Endothelial cell of umbilical vein (primary cell): ENCODE measurements at regions not wholly inside any gene's neighbourhood (a gene's known extent, or its start where the extent isn't known, plus 50 kb on each side); places are given as distances from the start of the nearest gene placed in this dataset.

Experiments used
- BruUV-seq: library from RNA; stranded (reverse); fragments of 400-500 nt; replicated peaks from 2 replicates; lab custom pipeline; 2021; lab: Mats Ljungman, UMichigan
- CTCF ChIA-PET: fragments of 300-600, 350-600 bp; sonication (Branson Sonifier 250); formaldehyde crosslinking; loops from one replicate; lab custom pipeline; 2021; ENCODE audit warnings: antibody characterized with exemption, inconsistent platforms; lab: Charles Lee
- POLR2A ChIA-PET: fragments of 300-600, 350-600 bp; sonication (Branson Sonifier 250); formaldehyde crosslinking; loops from one replicate; lab custom pipeline; 2021; ENCODE audit warnings: antibody characterized with exemption, inconsistent platforms; lab: Charles Lee
- DNase-seq: peaks from one replicate; pipeline ENCODE4 v3.0.0-alpha.2; 2011; ENCODE audit warnings: low read depth, low spot score
- FAIRE-seq: peaks from 2 replicates; lab custom pipeline; 2011; peaks lifted over from hg19 to GRCh38; lab: Jason Lieb, UNC
- H2AFZ ChIP-seq: 2 replicates; pipeline ENCODE4 v1.6.0; 2012; ENCODE audit warnings: low read depth, low read length, control low read depth, inconsistent platforms
- H3K27ac ChIP-seq: 2 replicates; pipeline ENCODE4 v1.5.1; 2011; ENCODE audit warnings: low read depth, mild to moderate bottlenecking, control low read depth, low read length, moderate library complexity; ENCODE audit not compliant: insufficient read depth
- H3K27me3 ChIP-seq, 2 experiments: 2 replicates each; pipeline versions ENCODE4 v1.6.0 to v1.6.1; 2011; ENCODE audit warnings: low read length in 2 of 2, mixed read lengths in 1 of 2; ENCODE audit not compliant: control insufficient read depth in 2 of 2, insufficient read depth in 2 of 2
- H3K36me3 ChIP-seq, 2 experiments: 2 replicates in 1 of 2; 3 replicates in 1 of 2; pipeline ENCODE4 v1.5.1; 2011; ENCODE audit warnings: low read length in 2 of 2, mild to moderate bottlenecking in 1 of 2, moderate library complexity in 1 of 2; ENCODE audit not compliant: control insufficient read depth in 2 of 2, insufficient read depth in 2 of 2; ENCODE audit errors: extremely low read depth in 1 of 2
- H3K4me1 ChIP-seq: 3 replicates; pipeline ENCODE4 v1.5.1; 2011; ENCODE audit warnings: mild to moderate bottlenecking, low read length; ENCODE audit not compliant: control insufficient read depth, insufficient read depth; ENCODE audit errors: extremely low read depth
- H3K4me2 ChIP-seq: 2 replicates; pipeline ENCODE4 v1.6.1; 2011; ENCODE audit warnings: low read length, control low read depth, mixed read lengths; ENCODE audit not compliant: insufficient read depth
- H3K4me3 ChIP-seq, 3 experiments: fragments of 200-600 bp in 1 of 3; sonication (generic), shearing (Covaris generic) in 1 of 3; replicated peaks in 1 of 3; 2 replicates each; pipeline ENCODE4 v1.5.1; 2011 to 2016; ENCODE audit warnings: control low read depth in 3 of 3, low read length in 3 of 3, mild to moderate bottlenecking in 2 of 3, inconsistent platforms in 1 of 3, low read depth in 1 of 3, moderate library complexity in 1 of 3; ENCODE audit not compliant: insufficient read depth in 1 of 3
- H3K79me2 ChIP-seq: 2 replicates; pipeline ENCODE4 v1.6.0; 2012; ENCODE audit warnings: low read length, inconsistent platforms; ENCODE audit not compliant: control insufficient read depth, insufficient read depth
- H3K9ac ChIP-seq: replicated peaks from 2 replicates; pipeline ENCODE3; 2011; ENCODE audit warnings: low read length, control low read depth; ENCODE audit not compliant: insufficient read depth; ENCODE audit errors: extremely low read depth
- H3K9me1 ChIP-seq: replicated peaks from 3 replicates; pipeline ENCODE4 v1.6.0; 2011; ENCODE audit warnings: mild to moderate bottlenecking, low read length; ENCODE audit not compliant: control insufficient read depth, insufficient read depth; ENCODE audit errors: extremely low read depth
- H3K9me3 ChIP-seq: replicated peaks from 2 replicates; pipeline ENCODE4 v1.5.1; 2012; ENCODE audit warnings: low read length, inconsistent platforms; ENCODE audit not compliant: control insufficient read depth, insufficient read depth
- H4K20me1 ChIP-seq: replicated peaks from 2 replicates; pipeline ENCODE3; 2011; ENCODE audit warnings: mild to moderate bottlenecking, low read length; ENCODE audit not compliant: control insufficient read depth, insufficient read depth; ENCODE audit errors: extremely low read depth
- EZH2 ChIP-seq: IDR thresholded peaks from 2 replicates; pipeline ENCODE4 v1.6.1; 2012; ENCODE audit warnings: borderline replicate concordance, low read depth, mild to moderate bottlenecking, moderate library complexity, low read length, inconsistent platforms; ENCODE audit not compliant: severe bottlenecking
- FOS ChIP-seq: IDR thresholded peaks from 2 replicates; pipeline ENCODE4 v1.6.1; 2011; ENCODE audit warnings: mild to moderate bottlenecking, low read length, moderate library complexity, borderline replicate concordance; ENCODE audit not compliant: insufficient read depth
- GATA2 ChIP-seq: IDR thresholded peaks from 2 replicates; pipeline ENCODE4 v1.7.0; 2011; ENCODE audit warnings: low read depth, mild to moderate bottlenecking, moderate library complexity, mixed read lengths, low read length; ENCODE audit not compliant: insufficient read length, insufficient read depth
- JUN ChIP-seq: IDR thresholded peaks from 2 replicates; pipeline ENCODE4 v1.6.1; 2011; ENCODE audit warnings: borderline replicate concordance, low read depth; ENCODE audit not compliant: insufficient read length, insufficient read depth
- POLR2A ChIP-seq: IDR thresholded peaks from 2 replicates; pipeline ENCODE4 v1.6.1; 2012; ENCODE audit warnings: low read depth, mild to moderate bottlenecking, control low read depth, low read length
- POLR2AphosphoS5 ChIP-seq: IDR thresholded peaks from 2 replicates; pipeline ENCODE4 v1.6.1; 2012; ENCODE audit warnings: low read depth, mild to moderate bottlenecking, control low read depth, low read length, moderate library complexity; ENCODE audit not compliant: insufficient read depth
- dilution Hi-C: fragments of 300-500 bp; cut with MboI; formaldehyde crosslinking; loops from one replicate; pipeline ENCODE4 v1.15.0; 2019; ENCODE audit warnings: low sequenced_read_pairs; ENCODE audit not compliant: extremely low pct_ligation_motif_present
- intact Hi-C: fragments of 100-400 bp; cut with micrococcal nuclease; formaldehyde crosslinking; loops from one replicate; pipeline ENCODE4 v1.10.0; 2022
- TF ChIP-seq, protein P1 (sequence below), 2 donors: IDR thresholded peaks; 1 replicate in 1 of 2; 2 replicates in 1 of 2; pipeline ENCODE4 v1.5.1; 2011; ENCODE audit warnings: low read length in 2 of 2, mild to moderate bottlenecking in 2 of 2, moderate library complexity in 2 of 2, control low read depth in 1 of 2, inconsistent platforms in 1 of 2, low read depth in 1 of 2; ENCODE audit not compliant: insufficient read depth in 1 of 2; ENCODE audit errors: extremely low read depth in 1 of 2
- TF ChIP-seq, protein P2 (sequence below): IDR thresholded peaks from 2 replicates; pipeline ENCODE4 v1.6.1; 2011; ENCODE audit not compliant: insufficient read depth, insufficient read length

DNA sequence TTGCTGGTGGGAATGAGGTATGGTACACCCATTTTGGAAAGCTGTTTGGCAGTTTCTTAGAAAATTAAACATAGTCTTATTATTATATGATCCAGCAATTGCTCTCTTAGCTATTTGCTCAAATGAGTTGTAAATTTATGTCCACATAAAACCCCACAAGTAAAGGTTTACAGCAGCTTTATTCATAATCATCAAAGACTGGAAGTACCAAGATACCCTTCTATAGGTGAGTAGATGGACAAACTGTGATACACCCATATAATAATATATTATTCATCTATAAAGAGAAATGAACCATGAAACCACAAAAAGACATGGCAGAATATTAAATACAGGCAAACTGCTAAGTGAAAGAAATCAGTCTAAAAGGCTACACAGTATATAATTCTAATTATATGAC lies 344.7 kb upstream of the CDIN1 start:
- Histone ChIP-seq H3K36me3 (no peaks in the 10 kb centered on the region), H2AFZ (no peak overlapping the region), H3K4me1 (no peaks in the 10 kb centered on the region), H3K9me3 (no peaks in the 10 kb centered on the region), H3K27ac (no peak overlapping the region), H3K79me2 (no peaks in the 10 kb centered on the region), H3K9me1 (no peaks in the 10 kb centered on the region), H3K9ac (no peak overlapping the region), H3K4me2 (no peak overlapping the region), H3K27me3 (peaks cover 0 to 2% of the 10 kb centered on the region in 2 experiments), H4K20me1 (no peaks in the 10 kb centered on the region), H3K4me3 (no peak overlapping the region)
- intact Hi-C loops, result no loop called here
- ChIA-PET CTCF (interaction anchor here (1.0 kb wide), 1 partner anchor 14 kb away, joined by 3 read pairs; no protein-coding TSS in a partner anchor), POLR2A (no interaction called here)
- dilution Hi-C loops, result no loop called here
- BruUV-seq, result no TSS peak
- DNase-seq (no peak), FAIRE-seq (no peak)
- no peak for TF ChIP-seq EZH2
- TF ChIP-seq, protein P1, sequence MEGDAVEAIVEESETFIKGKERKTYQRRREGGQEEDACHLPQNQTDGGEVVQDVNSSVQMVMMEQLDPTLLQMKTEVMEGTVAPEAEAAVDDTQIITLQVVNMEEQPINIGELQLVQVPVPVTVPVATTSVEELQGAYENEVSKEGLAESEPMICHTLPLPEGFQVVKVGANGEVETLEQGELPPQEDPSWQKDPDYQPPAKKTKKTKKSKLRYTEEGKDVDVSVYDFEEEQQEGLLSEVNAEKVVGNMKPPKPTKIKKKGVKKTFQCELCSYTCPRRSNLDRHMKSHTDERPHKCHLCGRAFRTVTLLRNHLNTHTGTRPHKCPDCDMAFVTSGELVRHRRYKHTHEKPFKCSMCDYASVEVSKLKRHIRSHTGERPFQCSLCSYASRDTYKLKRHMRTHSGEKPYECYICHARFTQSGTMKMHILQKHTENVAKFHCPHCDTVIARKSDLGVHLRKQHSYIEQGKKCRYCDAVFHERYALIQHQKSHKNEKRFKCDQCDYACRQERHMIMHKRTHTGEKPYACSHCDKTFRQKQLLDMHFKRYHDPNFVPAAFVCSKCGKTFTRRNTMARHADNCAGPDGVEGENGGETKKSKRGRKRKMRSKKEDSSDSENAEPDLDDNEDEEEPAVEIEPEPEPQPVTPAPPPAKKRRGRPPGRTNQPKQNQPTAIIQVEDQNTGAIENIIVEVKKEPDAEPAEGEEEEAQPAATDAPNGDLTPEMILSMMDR (IDR thresholded peaks at IDR 0.05; ENCODE audit: extremely low read depth in 1 of 2, insufficient read depth in 1 of 2, low read depth in 1 of 2, low read length in 2 of 2), result no peak
- no peak for TF ChIP-seq JUN
- TF ChIP-seq POLR2A, result no peak
- TF ChIP-seq FOS, result no peak
- TF ChIP-seq, protein P2, sequence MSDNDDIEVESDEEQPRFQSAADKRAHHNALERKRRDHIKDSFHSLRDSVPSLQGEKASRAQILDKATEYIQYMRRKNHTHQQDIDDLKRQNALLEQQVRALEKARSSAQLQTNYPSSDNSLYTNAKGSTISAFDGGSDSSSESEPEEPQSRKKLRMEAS, result no peak
- TF ChIP-seq GATA2, result no peak
- no peak for TF ChIP-seq POLR2AphosphoS5
